NCI-H1417 (cell line): ENCODE measurements at regions not wholly inside any gene's neighbourhood (a gene's known extent, or its start where the extent isn't known, plus 50 kb on each side); places are given as distances from the start of the nearest gene placed in this dataset.

Source experiments
- DNase-seq, 3 experiments: peaks; one replicate each; lab custom pipeline; 2025; lab: John Stamatoyannopoulos, UW

DNA sequence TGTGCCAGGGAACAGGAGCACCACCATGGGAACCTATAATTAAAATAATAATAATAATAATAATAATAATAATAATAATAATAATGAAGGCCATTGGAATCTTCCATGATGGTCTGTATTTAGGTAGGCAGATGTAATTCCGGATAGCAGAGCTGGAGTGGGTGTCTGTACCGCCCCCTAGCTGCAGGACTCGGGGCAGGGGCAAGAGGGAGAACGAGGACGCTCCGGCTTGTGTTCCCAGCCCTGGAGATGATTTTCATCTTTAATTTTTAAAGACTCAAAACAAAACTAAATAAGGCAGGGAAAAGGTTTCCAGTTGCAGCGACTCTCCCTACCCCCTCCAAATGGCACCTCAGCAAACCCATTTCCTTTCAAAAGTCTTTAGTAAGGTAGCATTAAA is 501.1 kb downstream of the VRK1 start:
- DNase-seq, result no peak

- DNase-seq, result peak in 2 of 3 experiments; percentile 56 to 78
Measured at GRCh38 chr14:97298736-97299135, 501.6 kb downstream of the VRK1 start.

- no peak for DNase-seq
Measured at GRCh38 chr14:97299661-97300060, 502.5 kb downstream of the VRK1 start.

- no peak for DNase-seq
Measured at GRCh38 chr14:97301931-97302559, 504.9 kb downstream of the VRK1 start.

- DNase-seq, result no peak
Measured at GRCh38 chr14:97306133-97306759, 509.1 kb downstream of the VRK1 start.

DNA sequence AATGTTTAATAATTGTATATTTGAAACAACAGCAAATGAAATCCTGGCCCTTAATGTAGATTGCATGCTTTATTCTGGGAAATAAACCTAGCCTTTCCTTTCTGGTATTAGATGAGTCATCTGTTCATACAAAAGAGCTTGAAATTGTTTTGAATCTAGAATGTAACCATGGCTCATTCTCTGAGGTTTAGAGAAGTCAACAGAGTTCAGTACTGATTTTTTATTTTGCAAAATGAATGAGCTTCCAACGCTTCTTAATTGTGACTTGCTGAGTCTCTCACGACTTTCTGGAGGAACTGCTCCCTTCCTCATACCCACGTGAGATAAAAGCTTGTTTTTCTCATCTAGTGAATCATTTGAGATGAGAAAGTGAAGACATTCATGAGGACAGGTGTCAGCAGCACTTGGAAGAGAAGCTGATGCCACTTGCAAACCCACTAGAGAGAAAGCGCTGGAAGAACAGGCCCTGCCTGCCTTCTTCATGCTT is 509.6 kb downstream of the VRK1 start:
- no peak for DNase-seq

DNA sequence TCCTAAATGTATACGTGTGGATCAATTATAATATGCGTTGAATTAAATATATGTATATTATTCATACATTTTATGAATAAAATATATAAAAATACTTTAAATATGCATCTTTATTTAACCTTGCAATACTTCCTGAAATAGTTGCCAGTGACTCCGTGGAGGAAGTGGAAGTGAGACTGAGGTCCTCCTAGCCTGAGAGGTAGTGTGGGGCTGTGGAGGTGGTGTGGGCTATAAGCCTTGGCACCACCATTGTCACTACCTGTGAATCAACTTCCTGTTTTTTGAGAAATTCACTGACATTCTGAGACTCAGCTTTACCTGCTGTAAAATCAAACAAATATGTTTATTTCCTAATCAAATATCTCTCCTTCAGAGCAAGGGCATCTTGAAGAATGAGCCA is 514.2 kb downstream of the VRK1 start:
- DNase-seq, result no peak

- no peak for DNase-seq
Measured at GRCh38 chr14:97312910-97313309, 515.7 kb downstream of the VRK1 start.

GRCh38 chr14:97315790-97316189 is 518.6 kb downstream of the VRK1 start:
- DNase-seq, result peak in 1 of 3 experiments; percentile 19

GRCh38 chr14:97318380-97318779 is 521.2 kb downstream of the VRK1 start:
- DNase-seq, result no peak

GRCh38 chr14:97319691-97320090 is 522.5 kb downstream of the VRK1 start:
- DNase-seq, result no peak

GRCh38 chr14:97328743-97329142 is 531.6 kb downstream of the VRK1 start:
- DNase-seq, result no peak

- peak in 1 of 3 experiments; percentile 23 for DNase-seq
Measured at GRCh38 chr14:97329701-97330100, 532.5 kb downstream of the VRK1 start.

DNA sequence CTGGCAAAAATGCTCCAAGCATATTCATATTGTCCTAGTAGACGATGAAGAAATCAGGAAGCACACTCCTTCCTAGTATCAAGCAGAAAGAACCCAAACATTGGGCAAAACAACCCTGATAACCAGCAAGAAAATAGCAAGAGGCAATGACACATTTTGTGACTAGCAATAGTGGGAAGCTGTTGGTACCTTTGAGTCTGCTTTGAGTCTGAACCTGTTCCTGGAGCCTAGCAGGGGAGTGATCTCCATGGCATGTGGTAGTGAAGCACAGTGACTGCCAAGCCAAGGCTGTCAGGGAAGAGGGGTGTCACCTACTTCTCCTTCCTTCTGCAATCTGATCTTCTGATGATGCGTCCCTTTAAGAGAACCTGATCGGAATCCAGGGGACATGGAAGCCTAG is 533.9 kb downstream of the VRK1 start:
- DNase-seq, result no peak

DNA sequence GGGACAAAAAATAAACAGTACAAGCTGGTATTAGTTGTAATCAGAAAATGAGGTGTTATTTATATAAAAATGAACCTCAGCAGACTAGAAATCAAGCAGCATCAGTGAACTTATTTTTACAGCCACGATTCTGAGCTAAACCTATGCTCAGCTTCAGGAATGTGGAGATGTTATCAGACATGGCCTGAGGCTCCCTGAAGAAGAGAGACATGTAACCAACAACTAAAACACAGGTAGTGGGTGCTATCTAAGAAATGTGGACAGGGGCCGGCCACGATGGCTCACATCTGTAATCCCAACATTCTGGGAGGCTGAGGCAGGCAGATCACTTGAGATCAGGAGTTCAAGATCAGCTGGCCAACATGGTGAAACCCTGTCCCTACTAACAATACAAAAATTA is 534.3 kb downstream of the VRK1 start:
- DNase-seq, result no peak

DNA sequence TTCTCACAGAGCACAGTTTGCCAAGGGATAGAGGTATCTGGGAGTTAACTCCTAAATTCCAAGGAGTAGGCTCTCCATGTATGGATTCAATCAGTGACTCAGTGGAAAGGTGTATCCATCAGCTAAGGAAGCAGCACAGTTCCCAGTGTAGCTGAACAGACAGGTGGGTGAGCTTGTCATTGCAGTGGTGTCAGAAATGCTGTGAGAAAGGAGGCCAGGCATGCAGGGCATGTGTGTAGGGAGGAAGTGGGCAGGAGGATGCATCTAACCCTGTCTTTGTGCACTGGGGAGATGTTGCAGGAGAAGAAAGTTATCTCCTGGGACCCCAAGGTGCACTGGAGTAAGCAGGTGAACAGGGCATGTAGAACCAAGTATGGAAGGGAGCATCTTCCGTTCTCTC is 539.0 kb downstream of the VRK1 start:
- no peak for DNase-seq

GRCh38 chr14:97336816-97337215 is 539.6 kb downstream of the VRK1 start:
- DNase-seq, result no peak

GRCh38 chr14:97337267-97337666 is 540.1 kb downstream of the VRK1 start:
- no peak for DNase-seq

DNA sequence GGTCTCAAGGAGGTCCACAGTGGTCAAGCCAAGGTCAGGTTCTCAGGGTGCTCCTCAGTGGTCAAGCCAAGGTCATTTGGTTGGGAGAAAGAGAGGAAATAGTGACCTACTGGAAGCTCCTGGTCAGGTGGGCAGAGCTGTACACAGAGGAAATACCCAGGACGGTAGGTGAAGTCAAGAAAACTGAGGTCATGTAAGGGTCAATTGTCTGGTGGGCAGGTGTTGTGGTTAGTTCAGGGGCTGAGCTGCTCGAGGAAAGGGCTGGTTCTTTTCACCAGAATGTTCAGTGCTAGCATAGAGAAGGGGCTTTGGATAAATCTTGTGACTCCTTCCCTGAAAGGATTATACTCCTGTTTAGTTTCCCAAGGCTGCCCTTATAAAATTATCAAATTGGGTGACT is 540.5 kb downstream of the VRK1 start:
- DNase-seq, result no peak

DNA sequence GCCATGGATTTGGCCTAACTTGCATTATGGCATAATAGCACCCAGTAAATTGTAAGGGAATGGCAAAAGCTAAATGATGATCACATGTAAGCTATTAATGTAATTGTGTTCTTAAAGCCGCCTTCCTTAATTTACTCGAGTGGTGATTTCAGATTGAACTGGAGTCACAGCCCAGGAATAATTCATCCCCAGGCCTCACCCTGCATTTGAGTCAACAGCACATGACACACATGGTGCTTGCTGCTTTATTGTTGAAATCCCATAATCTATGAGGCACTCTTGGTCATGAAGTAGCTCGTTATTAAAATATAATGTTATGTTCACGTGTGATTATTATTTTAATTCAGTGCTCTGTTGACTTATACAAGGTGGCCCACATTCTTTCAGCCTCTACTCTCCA is 547.5 kb downstream of the VRK1 start:
- peak in 2 of 3 experiments; percentile 22 to 59 for DNase-seq

- DNase-seq, result no peak
Measured at GRCh38 chr14:97346675-97347074, 549.5 kb downstream of the VRK1 start.

- no peak for DNase-seq
Measured at GRCh38 chr14:97349463-97349862, 552.3 kb downstream of the VRK1 start.

- DNase-seq, result no peak
Measured at GRCh38 chr14:97349946-97350345, 552.8 kb downstream of the VRK1 start.

DNA sequence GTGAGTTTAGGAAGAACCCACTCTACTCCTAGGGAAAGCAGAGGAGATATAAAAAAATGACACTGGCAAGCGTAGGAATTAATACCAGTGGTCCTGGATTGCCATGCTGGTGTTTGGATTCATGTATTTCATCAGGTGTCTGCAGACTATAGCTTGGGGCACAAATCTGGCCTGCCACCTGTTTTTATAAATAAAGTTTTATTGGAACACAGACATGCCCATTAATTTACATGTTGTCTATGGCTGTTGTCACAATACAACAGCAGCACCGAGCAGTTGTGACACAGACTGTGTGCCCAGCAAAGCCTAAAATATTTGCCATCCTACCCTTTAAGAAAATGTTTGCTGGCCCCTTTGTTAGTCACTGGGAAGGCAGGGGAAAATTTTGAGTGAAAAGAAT is 553.2 kb downstream of the VRK1 start:
- no peak for DNase-seq
